GM19468 (cell line): ENCODE measurements at regions not wholly inside any gene's neighbourhood (a gene's known extent, or its start where the extent isn't known, plus 50 kb on each side); places are given as distances from the start of the nearest gene placed in this dataset.
A peak's percentile ranks its signal among the peaks of the same experiment; 100 is the strongest.
"Not testable (repeated sequence)": the region's sequence is repeated elsewhere in the genome, so short reads cannot be mapped to it uniquely, and the experiment has no call there.

Experiments
- ATAC-seq: cut with Tn5 transposase; IDR thresholded peaks from one replicate; pipeline ENCODE4 v1.9.1; 2021; ENCODE audit warnings: mild to moderate bottlenecking, moderate library complexity, moderate number of reproducible peaks; ENCODE audit not compliant: unreplicated experiment; ENCODE audit errors: extremely low read depth

DNA sequence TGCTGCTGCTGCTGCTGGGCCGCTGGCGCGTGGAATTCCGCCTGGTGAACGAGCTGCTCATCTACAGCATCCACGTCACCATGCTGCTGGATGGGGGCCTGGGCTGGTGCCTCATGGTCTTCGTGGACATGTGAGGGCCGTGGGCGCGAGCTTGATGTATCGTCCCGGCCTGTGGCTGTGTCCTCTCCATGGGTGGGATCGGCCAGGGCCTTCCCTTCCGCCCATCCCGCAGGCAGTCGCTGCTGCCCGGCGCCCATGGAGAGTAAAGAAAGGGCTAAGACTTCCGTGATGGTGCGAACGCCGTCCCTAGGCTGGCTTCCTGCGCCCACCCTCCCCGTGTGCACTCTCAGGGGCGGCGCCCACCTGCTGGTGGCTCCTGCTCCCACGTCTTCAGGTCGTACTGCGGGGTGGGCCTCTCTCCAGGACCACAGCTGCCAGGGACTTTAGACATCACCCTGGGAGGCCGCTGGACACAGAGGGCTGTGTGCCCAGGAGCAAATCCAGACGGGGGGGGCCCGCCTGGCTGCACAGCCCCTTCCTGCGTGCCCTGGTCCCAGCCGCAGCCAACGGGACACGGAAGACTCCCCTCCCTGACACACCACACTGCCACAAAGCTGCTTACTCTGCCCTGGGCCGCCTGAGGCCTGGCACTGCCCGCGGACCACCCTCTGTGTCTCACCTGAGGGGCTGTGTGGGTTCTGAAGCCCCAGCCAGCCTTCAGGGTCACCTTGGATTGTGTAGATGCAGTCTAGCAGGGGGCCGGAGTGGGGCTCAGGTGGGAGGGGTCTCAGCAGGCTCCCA lies 167.5 kb downstream of the SEPTIN7 start:
- ATAC-seq = no peak

DNA sequence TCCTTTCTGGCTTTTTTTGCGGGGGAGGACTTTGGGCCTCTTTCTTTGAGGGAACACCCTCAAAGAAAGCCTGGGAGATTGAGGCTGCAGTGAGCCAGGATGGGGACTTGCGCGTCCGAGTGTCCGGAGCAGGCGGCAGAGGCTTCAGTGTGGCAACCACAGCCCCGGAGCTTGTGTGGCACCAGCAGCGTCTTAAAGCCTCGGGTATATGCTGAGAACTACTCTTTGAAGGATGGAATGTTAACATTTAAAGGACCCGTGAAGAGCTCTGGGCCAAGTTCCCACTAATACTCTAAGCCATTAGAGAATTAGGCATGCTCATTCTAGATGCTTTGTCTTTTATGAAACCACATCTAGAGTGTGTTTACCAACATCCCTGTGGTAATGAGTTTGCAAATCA lies 168.2 kb downstream of the SEPTIN7 start:
- ATAC-seq = no peak

DNA sequence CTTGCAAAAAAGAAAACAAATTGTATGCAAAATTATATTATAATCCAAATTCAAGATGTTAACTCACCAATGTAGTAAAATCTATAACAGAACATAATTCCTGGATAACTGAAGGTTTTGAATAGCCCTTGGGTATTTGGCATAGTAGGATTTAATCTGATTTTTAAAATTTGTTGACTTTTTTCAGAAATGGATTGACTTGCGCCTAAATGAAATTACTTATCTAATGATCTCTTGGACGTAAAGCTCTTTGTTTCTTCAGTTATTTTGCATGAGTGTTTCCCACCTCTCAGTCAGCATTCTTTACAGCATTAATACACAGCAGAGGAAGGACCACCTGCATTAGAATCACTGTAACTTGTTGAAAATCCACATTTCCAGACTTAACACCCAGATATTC lies 169.6 kb downstream of the SEPTIN7 start:
- ATAC-seq = no peak

DNA sequence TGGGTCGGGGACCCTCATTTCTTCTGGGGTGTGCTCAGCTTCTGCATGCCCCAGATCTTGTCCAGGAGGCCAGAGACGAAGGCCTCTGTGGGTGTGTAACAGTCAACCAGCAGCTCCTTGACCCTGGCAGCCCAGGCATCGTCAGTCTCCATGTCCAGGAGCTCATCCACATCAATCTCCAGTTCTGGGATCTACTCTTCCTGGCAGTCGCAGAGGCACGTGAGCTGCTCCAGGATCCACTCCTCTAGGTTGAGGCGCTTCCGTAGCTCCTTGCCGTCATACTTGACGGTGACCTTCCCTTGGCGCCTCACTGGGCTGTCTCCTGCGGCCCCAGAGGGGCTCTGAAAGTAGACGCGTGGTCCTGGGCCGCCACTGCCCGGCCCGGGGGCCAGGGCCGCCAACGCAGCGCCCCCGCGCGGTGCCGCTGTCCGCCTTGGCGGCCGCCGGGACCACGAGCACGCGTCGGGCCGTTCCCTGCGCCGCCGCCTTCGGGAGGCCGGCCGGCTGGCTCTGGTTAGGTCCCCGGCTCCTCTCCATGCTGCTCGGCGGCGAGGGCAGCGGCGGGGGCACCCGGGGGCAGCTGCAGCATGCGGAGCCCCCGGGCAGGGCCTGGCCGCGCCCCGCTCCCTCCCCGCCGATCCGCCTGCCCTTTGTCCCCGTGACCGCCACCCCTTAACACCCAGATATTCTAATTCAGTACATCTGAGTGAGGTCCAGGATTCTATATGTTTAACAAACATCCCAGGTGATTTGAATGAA lies 170.5 kb downstream of the SEPTIN7 start:
- no peak for ATAC-seq

DNA sequence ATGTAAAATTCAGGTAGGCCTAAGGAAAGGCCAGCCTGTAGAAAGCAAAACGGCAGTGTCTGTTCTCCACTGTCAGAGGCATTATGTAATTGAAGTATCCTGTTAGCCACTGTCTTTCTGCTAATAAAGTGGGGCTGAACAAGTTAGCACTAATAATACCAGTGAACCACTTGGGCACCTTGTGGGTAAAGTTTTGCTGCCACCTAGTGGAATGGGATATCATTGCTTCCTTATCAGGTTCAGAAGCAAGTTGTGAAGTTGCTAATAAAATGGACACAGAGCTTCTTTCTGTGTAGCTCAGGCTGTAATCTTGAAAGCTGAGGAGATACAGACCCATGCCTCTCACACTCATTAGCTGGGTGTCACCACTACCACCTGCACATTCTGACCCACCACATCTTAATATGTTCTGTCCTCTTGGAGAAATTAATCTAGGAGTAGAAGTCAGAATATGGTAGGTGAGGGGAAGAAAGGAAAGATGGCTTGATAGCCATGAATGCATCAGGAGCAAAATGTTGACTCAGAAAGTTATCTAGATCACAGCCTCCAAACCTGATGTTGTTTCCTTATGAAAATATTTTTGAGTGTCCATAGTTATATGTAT lies 175.1 kb downstream of the SEPTIN7 start:
- ATAC-seq = no peak

DNA sequence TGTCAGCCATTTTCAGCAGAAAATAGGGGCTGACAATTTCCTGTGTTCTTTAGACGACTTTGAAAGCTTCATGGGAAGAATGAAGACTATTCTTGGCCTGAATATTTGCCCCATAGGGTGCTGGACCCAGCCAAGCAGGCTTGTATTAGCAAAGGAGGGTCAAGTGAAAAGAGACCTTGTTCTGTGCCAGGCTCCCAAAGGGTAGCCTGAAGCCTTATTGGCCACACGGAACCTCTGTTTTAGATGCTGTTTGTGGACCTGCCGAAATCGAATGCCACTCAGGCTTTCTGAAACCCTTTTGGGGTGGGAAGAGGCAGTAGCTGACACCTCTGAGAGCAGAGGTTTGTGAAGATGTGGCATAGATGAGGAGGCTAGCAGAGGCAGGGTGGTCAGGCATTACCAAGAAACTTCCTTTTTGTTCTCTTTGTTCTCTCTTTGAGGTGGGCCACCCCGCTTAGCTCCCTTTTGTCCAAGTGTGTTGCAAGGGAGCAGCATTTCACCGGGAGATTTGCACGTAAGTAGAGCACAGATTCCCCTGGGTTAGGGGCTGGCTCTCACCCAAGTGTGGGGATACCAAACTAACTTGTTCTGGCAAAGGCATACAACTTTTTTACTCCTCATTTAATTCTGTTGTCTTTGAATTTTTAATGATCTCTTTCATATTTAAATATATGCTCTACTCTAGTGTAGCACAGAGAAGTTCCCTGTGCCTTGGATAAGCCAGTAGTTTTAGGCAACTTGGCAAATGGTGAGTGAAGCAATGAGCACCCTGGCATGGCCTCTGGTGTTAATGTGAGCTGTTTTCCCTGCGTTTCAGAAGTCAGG lies 174.0 kb upstream of the EEPD1 start:
- ATAC-seq = not testable (repeated sequence)

GRCh38 chr7:35982600-35982999 lies 170.5 kb upstream of the EEPD1 start:
- no peak for ATAC-seq

DNA sequence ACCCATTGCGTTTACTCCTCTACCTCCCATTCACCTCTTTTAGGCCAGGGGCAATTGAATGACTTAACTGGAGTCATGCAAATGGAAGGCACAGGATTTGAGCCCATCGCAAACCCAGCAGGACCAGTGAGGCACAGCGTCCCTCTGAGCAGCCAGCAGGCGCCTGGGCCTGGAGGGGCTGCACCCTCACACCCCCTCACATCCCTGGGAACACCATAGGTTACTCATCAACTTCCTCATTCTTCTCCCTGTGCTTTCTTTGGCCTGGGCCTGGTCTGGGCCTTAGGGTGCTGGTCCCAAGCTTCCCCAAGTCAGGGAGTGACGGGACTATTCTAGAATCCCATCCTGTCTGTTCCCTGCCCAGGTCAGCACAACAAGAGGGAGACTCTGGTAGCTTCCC lies 169.4 kb upstream of the EEPD1 start:
- ATAC-seq = no peak

- peak; percentile 68 for ATAC-seq
Measured at GRCh38 chr7:35985126-35985754, 167.8 kb upstream of the EEPD1 start.

- no peak for ATAC-seq
Measured at GRCh38 chr7:35987016-35987415, 166.0 kb upstream of the EEPD1 start.

DNA sequence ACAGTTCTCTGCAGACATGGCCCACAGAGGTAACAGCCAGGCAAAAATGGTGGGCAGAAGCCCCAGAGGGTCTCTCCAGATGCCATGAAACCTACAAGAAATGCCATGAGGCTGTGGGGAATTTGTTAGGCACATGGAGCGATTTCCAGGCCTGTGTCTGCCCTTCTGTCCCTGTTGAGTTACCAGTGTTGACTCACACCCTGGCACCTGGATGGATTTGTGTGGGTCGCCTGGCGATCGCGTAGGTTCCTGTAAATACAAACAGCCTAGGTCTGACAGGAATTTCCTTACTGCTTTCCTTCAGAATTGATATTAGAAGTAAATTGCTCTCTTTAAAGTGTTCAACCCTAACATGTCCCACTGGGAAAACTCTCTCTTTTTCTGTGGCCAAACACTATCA lies 164.9 kb upstream of the EEPD1 start:
- no peak for ATAC-seq

GRCh38 chr7:35988818-35989217 lies 164.2 kb upstream of the EEPD1 start:
- ATAC-seq = no peak

GRCh38 chr7:35991511-35992232 lies 161.4 kb upstream of the EEPD1 start:
- no peak for ATAC-seq

DNA sequence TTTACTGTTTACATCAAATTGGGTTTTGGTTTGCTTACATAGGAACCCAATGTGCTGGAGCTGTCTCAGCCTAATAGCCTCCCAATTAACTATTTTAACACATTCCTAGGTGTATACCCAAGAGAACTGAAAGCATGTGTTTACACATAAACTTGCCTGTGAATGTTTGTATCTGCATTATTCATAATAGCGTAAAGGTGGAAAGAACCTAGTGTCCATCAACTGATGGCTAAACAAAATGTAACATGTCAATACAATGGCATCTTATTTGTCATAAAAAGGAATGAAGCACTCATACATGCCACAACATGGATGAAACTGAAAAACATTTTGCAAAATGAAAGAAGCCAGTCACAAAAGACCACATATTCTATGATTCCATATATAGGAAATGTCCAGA lies 160.6 kb upstream of the EEPD1 start:
- no peak for ATAC-seq

DNA sequence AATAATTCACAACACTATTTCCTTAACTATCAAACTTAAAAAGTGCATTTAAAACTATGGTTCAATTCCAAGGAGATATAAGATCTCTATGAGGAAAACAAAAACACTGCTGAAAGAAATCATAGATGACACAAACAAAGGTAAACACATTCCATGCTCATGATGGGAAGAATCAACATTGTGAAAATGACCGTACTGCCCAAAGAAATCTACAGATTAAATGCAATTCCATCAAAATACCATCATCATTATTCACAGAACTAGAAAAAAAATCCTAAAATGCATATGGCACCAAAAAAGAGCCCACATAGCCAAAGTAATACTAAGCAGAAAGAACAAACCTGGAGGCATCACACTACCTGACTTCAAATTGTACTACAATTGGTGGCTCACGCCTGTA lies 159.9 kb upstream of the EEPD1 start:
- ATAC-seq = no peak

DNA sequence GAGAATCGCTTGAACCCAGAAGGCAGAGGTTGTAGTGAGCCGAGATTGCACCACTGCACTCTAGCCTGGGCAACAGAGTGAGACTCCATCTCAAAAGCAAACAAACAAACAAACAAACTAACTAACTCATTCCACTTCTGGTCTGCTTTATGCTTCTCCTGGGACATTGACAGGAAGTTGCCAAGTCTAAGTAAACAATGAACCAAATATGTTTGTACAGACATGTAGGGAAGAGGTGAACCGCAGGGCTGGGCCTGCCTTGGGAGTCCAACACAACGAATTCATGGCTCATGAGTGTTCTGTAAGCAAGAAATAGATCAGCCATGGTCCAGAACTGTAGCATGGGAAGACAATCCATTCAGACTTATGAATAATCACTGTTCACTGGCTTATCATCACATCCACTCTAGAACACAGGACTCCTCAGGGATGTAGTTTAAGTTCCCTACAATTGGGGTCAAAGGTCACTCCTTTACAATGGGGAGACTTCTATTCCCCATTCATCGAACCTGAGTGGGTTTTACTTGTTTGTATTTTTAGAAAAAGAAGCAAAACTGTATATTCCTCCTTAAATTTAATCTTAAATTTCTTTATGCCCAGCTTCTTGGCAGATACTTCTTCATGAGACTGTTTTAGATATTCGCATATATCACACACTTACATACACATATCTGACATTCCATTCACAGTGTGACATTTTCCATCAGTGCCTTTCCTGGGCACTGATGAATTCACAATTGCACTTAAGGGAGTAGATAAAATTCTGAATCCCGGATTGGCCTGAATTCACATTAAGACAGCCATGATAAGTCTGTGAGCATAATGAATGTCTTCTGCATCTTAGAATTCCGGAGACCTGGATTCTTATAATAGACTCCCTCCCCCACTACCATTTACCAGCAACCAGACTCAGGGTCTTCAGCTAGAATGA lies 159.1 kb upstream of the EEPD1 start:
- ATAC-seq = no peak

- no peak for ATAC-seq
Measured at GRCh38 chr7:35995334-35995733, 157.7 kb upstream of the EEPD1 start.

- no peak for ATAC-seq
Measured at GRCh38 chr7:35998481-35998880, 154.6 kb upstream of the EEPD1 start.
